ACC112 (cell line): ENCODE measurements at regions not wholly inside any gene's neighbourhood (a gene's known extent, or its start where the extent isn't known, plus 50 kb on each side); places are given as distances from the start of the nearest gene placed in this dataset.

Source experiments
- H2AFZ ChIP-seq: fragments of 200-600 bp; sonication (generic); one replicate; pipeline ENCODE4 v1.6.0; 2017; ENCODE audit warnings: antibody characterized with exemption, low read length; ENCODE audit not compliant: unreplicated experiment
- H3K27ac ChIP-seq: fragments of 200-600 bp; sonication (generic); 2 replicates; pipeline ENCODE4 v1.5.1; 2014; ENCODE audit warnings: low read depth, mild to moderate bottlenecking, antibody characterized with exemption, low read length, moderate library complexity
- H3K27me3 ChIP-seq: fragments of 200-600 bp; sonication (generic); 2 replicates; pipeline ENCODE4 v1.6.1; 2014; ENCODE audit warnings: mild to moderate bottlenecking, antibody characterized with exemption, low read length, moderate library complexity, mixed read lengths; ENCODE audit not compliant: insufficient read depth
- H3K36me3 ChIP-seq: fragments of 200-600 bp; sonication (generic); 2 replicates; pipeline ENCODE4 v1.6.1; 2016; ENCODE audit warnings: mild to moderate bottlenecking, antibody characterized with exemption, low read length, moderate library complexity, mixed read lengths; ENCODE audit not compliant: insufficient read depth
- H3K4me1 ChIP-seq: fragments of 200-600 bp; sonication (generic); one replicate; pipeline ENCODE4 v1.6.1; 2016; ENCODE audit warnings: low read length, mixed read lengths; ENCODE audit not compliant: insufficient read depth, unreplicated experiment, control insufficient read depth
- H3K4me3 ChIP-seq: fragments of 200-600 bp; sonication (generic); 2 replicates; pipeline ENCODE4 v1.5.1; 2014; ENCODE audit warnings: mild to moderate bottlenecking, low read depth, low read length
- H3K79me2 ChIP-seq: fragments of 200-600 bp; sonication (generic); one replicate; pipeline ENCODE4 v1.6.0; 2016; ENCODE audit warnings: low read length; ENCODE audit not compliant: control insufficient read depth, unreplicated experiment, insufficient read depth

- no peaks in the 10 kb centered on the region for H3K36me3 ChIP-seq
- no peaks in the 10 kb centered on the region for H3K4me1 ChIP-seq
- H3K27me3 ChIP-seq, result no peaks in the 10 kb centered on the region; the same call in 1 of the 2 replicates
- H2AFZ ChIP-seq, result no peak overlapping the region
- no peaks in the 10 kb centered on the region for H3K79me2 ChIP-seq
- H3K4me3 ChIP-seq, result no peak overlapping the region
- no peak overlapping the region for H3K27ac ChIP-seq
Measured at GRCh38 chr3:135500034-135500433, 465.5 kb upstream of the PPP2R3A start.

DNA sequence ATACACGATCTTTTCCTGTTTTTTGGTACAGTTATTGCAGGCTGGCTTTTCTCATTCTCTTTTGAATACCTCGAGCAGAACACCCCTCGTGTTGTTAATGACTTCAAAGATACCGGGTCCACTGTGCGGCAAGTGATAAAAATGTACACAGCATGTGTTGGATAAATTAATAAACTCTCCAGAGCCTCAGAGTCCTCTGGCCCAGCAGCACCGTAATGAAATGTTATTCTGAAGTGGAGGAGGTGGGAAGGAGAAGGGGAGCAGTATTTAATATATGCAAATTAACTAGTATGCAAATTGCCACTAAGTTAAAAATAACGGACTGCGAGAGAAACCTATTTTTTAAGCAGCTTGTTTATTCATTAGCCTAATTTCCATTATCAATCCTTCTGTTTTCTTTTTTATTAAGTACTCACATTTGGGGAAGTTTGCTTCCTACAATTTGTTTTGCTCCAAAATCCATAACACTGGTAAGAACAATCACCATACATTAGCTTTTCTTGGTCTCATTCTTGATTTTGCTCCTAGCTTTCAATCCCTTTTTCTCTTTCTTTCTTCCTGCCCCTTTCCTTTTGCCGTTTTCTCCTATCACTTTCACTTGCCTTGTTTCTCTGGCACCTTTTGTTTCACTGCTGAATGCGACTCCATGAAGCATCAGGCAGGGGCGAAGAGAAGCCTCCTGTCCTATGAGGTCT, 462.3 kb upstream of the PPP2R3A start:
- Histone ChIP-seq H3K79me2 (no peaks in the 10 kb centered on the region), H3K27ac (no peak overlapping the region), H2AFZ (no peak overlapping the region), H3K4me1 (no peaks in the 10 kb centered on the region), H3K27me3 (no peaks in the 10 kb centered on the region; the same call in 1 of the 2 replicates), H3K36me3 (no peaks in the 10 kb centered on the region), H3K4me3 (no peak overlapping the region)

DNA sequence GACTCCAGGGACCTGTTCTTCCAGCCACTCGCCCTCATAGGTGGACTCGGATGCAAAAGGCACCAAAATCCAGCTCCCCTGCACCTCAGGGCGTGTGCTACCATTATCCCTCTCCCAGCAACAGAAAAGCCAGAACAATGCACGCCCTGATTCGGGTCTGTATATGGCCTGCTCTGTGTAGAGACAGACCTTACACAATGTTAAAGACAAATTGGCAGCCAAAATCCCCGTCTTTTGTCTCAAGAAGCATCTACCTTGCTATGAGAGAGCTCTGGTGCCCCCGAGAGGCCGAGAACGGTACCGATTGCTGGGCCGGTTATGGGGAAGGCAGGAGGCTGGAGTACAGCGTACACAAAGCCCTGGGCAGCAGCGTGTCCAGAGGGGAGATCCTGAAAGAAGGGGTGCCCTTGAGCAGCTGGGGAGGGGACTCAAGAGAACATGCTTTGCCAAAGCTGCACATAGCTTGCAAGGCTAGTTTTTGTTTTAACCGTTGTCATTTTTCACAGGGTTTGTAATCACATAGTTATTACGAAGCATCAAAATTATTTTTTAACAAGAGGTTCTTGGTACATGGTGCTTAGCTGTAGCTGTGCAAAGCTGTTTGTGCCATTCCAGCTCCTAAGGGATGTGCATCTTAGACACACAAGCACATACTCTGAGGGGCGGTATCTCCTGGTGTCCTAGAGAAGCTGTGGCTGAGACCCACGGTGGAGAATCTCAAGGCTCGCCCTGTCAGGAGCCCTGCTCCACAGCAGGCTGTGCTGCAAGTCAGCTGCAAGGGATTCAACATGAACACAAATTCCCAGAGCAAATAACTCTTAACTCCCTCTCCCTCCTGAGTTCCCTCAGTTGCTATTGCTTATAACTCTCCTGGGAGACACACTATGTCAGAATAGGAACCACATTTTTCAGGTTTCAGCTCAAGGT, 461.5 kb upstream of the PPP2R3A start:
- Histone ChIP-seq H3K27me3 (no peaks in the 10 kb centered on the region; the same call in 1 of the 2 replicates), H3K4me3 (no peak overlapping the region), H3K4me1 (no peaks in the 10 kb centered on the region), H3K36me3 (no peaks in the 10 kb centered on the region), H3K27ac (no peak overlapping the region), H2AFZ (no peak overlapping the region), H3K79me2 (no peaks in the 10 kb centered on the region)

DNA sequence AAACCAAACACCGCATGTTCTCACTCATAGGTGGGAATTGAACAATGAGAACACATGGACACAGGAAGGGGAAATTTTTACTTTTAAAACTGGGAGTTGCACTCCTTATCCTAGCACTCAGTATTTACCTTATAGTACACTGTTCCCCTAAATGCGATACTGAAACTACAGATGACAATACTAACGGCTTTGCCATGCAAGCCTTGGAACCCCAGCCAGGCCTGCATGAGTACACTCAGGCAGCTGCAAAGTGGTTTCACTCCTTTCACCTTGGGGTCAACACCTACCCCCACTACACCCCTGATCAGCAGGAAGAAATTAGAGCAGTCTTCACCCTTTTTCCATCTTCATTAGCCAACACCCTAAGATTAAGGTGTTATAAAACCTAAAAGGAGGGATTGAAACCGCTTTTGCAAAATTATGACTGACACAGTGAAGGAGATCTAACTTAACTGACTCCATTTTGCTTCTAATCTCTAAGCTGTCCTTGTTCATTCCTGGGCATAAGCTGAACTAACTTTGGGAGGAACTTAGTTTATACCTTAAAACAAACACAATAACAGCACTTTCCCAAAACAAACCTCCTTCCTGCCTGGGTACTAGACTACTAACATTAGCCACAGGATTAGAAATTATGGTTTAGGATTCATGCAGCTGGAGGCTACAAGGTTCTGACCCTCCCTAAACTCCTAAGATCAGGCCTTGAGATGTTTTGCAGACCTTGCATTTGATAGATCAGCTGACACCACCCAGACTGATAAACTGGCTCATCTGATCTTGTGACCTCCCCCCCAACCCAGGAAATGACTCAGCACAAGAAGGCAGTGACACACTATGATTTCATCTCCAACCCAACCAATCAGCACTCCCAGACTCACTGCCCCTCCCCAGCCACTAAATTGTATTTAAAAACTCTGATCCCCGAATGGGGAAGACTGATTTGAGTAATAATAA, 452.1 kb upstream of the PPP2R3A start:
- H3K27ac ChIP-seq, result no peak overlapping the region
- H3K4me1 ChIP-seq, result no peaks in the 10 kb centered on the region
- H3K4me3 ChIP-seq, result no peak overlapping the region
- H3K27me3 ChIP-seq, result no peaks in the 10 kb centered on the region
- H3K36me3 ChIP-seq, result no peaks in the 10 kb centered on the region
- H3K79me2 ChIP-seq, result no peaks in the 10 kb centered on the region
- H2AFZ ChIP-seq, result no peak overlapping the region

GRCh38 chr3:135514060-135514448, 451.5 kb upstream of the PPP2R3A start:
- H3K79me2 ChIP-seq, result no peaks in the 10 kb centered on the region
- no peak overlapping the region for H2AFZ ChIP-seq
- no peaks in the 10 kb centered on the region for H3K36me3 ChIP-seq
- H3K4me3 ChIP-seq, result no peak overlapping the region
- H3K4me1 ChIP-seq, result no peaks in the 10 kb centered on the region
- H3K27ac ChIP-seq, result no peak overlapping the region
- no peaks in the 10 kb centered on the region for H3K27me3 ChIP-seq

- Histone ChIP-seq H3K36me3 (no peaks in the 10 kb centered on the region), H3K27ac (no peak overlapping the region), H3K79me2 (no peaks in the 10 kb centered on the region), H2AFZ (no peak overlapping the region), H3K4me3 (no peak overlapping the region), H3K4me1 (no peaks in the 10 kb centered on the region), H3K27me3 (no peaks in the 10 kb centered on the region)
Measured at GRCh38 chr3:135516143-135516542, 449.4 kb upstream of the PPP2R3A start.

DNA sequence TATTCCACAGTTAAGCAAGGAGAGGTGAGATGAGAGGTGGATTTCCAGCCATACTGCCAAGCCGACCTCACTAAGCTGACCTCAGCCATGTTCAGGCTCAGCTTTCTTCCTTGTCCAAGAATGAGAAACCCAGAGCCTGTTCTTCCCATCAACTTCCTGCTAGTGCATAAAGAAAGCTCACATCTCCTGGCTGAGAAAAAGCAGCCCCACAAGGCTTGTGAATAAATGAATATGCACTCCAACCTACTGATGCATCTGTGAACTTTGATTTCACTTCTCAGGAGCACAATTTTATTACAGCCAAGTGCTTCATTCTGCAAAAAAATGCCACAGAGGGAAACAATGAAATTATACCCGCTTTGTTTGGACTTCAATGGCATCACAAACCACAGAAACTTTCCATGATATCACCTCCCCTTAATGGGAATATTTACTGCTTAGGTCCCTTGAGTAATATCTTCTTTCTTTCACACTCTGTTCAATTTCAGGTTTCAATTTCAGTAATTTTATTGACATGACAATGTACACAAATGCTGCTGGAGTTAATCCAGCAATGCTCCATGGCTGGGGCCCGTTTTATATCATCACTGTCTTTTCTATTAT, 437.0 kb upstream of the PPP2R3A start:
- H3K27me3 ChIP-seq, result no peaks in the 10 kb centered on the region
- H3K27ac ChIP-seq, result no peak overlapping the region
- H3K36me3 ChIP-seq, result no peaks in the 10 kb centered on the region
- no peaks in the 10 kb centered on the region for H3K79me2 ChIP-seq
- H3K4me3 ChIP-seq, result no peak overlapping the region
- no peaks in the 10 kb centered on the region for H3K4me1 ChIP-seq
- H2AFZ ChIP-seq, result no peak overlapping the region

DNA sequence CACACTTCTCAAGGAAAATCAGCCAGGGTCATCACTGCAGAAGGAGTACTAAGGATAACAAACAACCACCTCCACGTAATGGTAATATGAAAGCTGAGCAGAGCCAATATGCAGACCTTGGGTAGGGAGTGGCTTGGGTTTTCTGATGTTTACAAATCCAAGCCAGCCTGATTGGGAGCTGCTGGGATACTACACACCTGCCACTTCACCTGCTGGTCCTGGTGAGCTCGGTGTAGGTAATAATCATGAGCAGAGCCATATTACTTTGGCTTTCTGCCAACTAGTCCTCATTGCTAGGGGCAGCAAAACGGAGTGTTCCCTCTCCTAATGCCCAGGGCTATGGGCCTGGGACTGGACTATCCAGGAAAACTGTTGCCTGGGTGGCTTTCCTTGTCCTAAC, 433.5 kb upstream of the PPP2R3A start:
- Histone ChIP-seq H3K4me1 (no peaks in the 10 kb centered on the region), H3K27ac (no peak overlapping the region), H3K79me2 (no peaks in the 10 kb centered on the region), H3K4me3 (no peak overlapping the region), H3K36me3 (no peaks in the 10 kb centered on the region), H3K27me3 (no peaks in the 10 kb centered on the region), H2AFZ (no peak overlapping the region)

- Histone ChIP-seq H3K4me3 (no peak overlapping the region), H2AFZ (no peak overlapping the region), H3K4me1 (no peaks in the 10 kb centered on the region), H3K79me2 (no peaks in the 10 kb centered on the region), H3K27ac (no peak overlapping the region), H3K27me3 (no peaks in the 10 kb centered on the region), H3K36me3 (no peaks in the 10 kb centered on the region)
Measured at GRCh38 chr3:135538123-135538522, 427.4 kb upstream of the PPP2R3A start.

DNA sequence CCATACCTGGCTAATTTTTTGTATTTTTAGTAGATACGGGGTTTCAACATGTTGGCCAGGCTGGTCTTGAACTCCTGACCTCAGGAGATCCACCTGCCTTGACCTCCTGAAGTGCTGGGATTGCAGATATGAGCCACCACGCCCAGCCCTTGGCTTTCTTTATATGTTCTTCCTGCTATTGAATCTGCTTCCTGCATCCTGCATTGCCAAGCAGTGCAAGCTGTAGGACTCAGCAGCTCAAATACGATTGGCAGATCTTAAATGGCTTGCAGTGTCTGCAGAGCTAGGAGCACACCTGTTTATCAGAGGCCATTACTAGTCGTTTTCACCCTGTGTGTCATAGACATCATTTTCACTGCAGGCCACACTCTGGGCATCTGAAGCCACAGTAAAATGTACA, 426.2 kb upstream of the PPP2R3A start:
- no peaks in the 10 kb centered on the region for H3K27me3 ChIP-seq
- no peak overlapping the region for H2AFZ ChIP-seq
- no peaks in the 10 kb centered on the region for H3K79me2 ChIP-seq
- no peak overlapping the region for H3K4me3 ChIP-seq
- no peaks in the 10 kb centered on the region for H3K36me3 ChIP-seq
- no peak overlapping the region for H3K27ac ChIP-seq
- H3K4me1 ChIP-seq, result no peaks in the 10 kb centered on the region
